HepG2 (cell line): ENCODE measurements at regions not wholly inside any gene's neighbourhood (a gene's known extent, or its start where the extent isn't known, plus 50 kb on each side); places are given as distances from the start of the nearest gene placed in this dataset.

ENCODE experiments used
- ATAC-seq: fragments of 200-7000 bp; cut with Tn5 transposase; 3 replicates; pipeline ENCODE4 v1.9.1; 2020; ENCODE audit warnings: mild to moderate bottlenecking, moderate library complexity
- BruUV-seq: library from RNA; stranded (reverse); fragments of 400-500 nt; replicated peaks from 2 replicates; lab custom pipeline; 2021; lab: Mats Ljungman, UMichigan
- CTCF ChIA-PET: fragments of 300-600 bp; formaldehyde crosslinking; extraction: SDS; loops from one replicate; lab custom pipeline; 2021; ENCODE audit warnings: low total read pairs, inconsistent platforms, low intra/inter-chr PET ratio; lab: Yijun Ruan, JAX
- POLR2A ChIA-PET: fragments of 350-600 bp; sonication (Branson Sonifier 250); formaldehyde crosslinking; loops from one replicate; lab custom pipeline; 2020; ENCODE audit warnings: antibody characterized with exemption, inconsistent platforms; lab: Yijun Ruan, JAX
- DNase-seq: peaks from one replicate; pipeline ENCODE4 v3.0.0-alpha.2; 2015; ENCODE audit warnings: low spot score
- FAIRE-seq: peaks from 3 replicates; lab custom pipeline; 2011; peaks lifted over from hg19 to GRCh38; lab: Jason Lieb, UNC
- H2AFZ ChIP-seq: one replicate; pipeline ENCODE4 v1.6.1; 2011; ENCODE audit warnings: low read length, inconsistent platforms
- H3K27ac ChIP-seq: fragments of 300-600 bp; 3 replicates; pipeline ENCODE4 v1.8.0; 2011; ENCODE audit warnings: mixed run types, mild to moderate bottlenecking, mixed read lengths, low read length, inconsistent platforms; ENCODE audit not compliant: insufficient read depth; ENCODE audit errors: extremely low read length
- H3K27me3 ChIP-seq, 2 experiments: fragments of 200-600 bp in 1 of 2; 2 replicates in 1 of 2; 3 replicates in 1 of 2; pipeline versions ENCODE4 v1.6.0 to v1.8.0; 2011; ENCODE audit warnings: low read length in 2 of 2, mild to moderate bottlenecking in 2 of 2, moderate library complexity in 2 of 2, inconsistent platforms in 1 of 2; ENCODE audit not compliant: insufficient read depth in 2 of 2, control insufficient read depth in 1 of 2
- H3K36me3 ChIP-seq, 2 experiments: fragments of 200-600 bp in 1 of 2; replicated peaks in 1 of 2; 2 replicates in 1 of 2; 3 replicates in 1 of 2; pipeline versions ENCODE4 v1.5.1 to v1.8.0; 2011; ENCODE audit warnings: low read length in 2 of 2, inconsistent platforms in 1 of 2; ENCODE audit not compliant: insufficient read depth in 2 of 2, control insufficient read depth in 1 of 2
- H3K4me1 ChIP-seq: 2 replicates; pipeline ENCODE4 v1.5.1; 2012; ENCODE audit warnings: low read length, inconsistent platforms; ENCODE audit not compliant: insufficient read depth
- H3K4me2 ChIP-seq: 2 replicates; pipeline ENCODE4 v1.6.0; 2011; ENCODE audit warnings: low read depth, low read length, inconsistent platforms
- H3K4me3 ChIP-seq, 3 experiments: fragments of 200-600 bp in 1 of 3; sonication (generic), shearing (Covaris generic) in 1 of 3; replicated peaks in 1 of 3; 2 replicates each; pipeline ENCODE4 v1.5.1; 2011 to 2016; ENCODE audit warnings: low read length in 3 of 3, inconsistent platforms in 2 of 3, low read depth in 2 of 3, mild to moderate bottlenecking in 2 of 3, control low read depth in 1 of 3, mixed read lengths in 1 of 3; ENCODE audit not compliant: insufficient read depth in 1 of 3
- H3K79me2 ChIP-seq: one replicate; pipeline ENCODE4 v1.6.1; 2011; ENCODE audit warnings: low read length, inconsistent platforms; ENCODE audit not compliant: insufficient read depth
- H3K9ac ChIP-seq: 2 replicates; pipeline ENCODE4 v1.6.0; 2011; ENCODE audit warnings: mild to moderate bottlenecking, low read depth, low read length, inconsistent platforms; ENCODE audit not compliant: insufficient read depth
- H3K9me3 ChIP-seq: 2 replicates; pipeline ENCODE4 v1.5.1; 2012; ENCODE audit warnings: mild to moderate bottlenecking, low read length
- H4K20me1 ChIP-seq: 2 replicates; pipeline ENCODE4 v1.6.0; 2011; ENCODE audit warnings: inconsistent platforms, mild to moderate bottlenecking, low read length, moderate library complexity; ENCODE audit not compliant: insufficient read depth
- KAT8 ChIP-seq: IDR thresholded peaks from 2 replicates; pipeline ENCODE4 v1.6.1; 2016; ENCODE audit warnings: missing genetic modification reagents, missing compliant biosample characterization
- KMT2A ChIP-seq: sonication (generic); formaldehyde crosslinking; IDR thresholded peaks from 2 replicates; pipeline ENCODE4 v1.4.0; 2020; ENCODE audit warnings: missing genetic modification reagents
- REXO4 ChIP-seq: sonication (generic); formaldehyde crosslinking; IDR thresholded peaks from 2 replicates; pipeline ENCODE4 v1.8.0; 2022; ENCODE audit warnings: missing genetic modification reagents, mild to moderate bottlenecking, borderline replicate concordance
- ZNF317 ChIP-seq: sonication (generic); formaldehyde crosslinking; IDR thresholded peaks from 2 replicates; pipeline ENCODE4 v1.5.0; 2020; ENCODE audit warnings: mild to moderate bottlenecking, missing genetic modification reagents
- ZNF724P ChIP-seq: sonication (generic); formaldehyde crosslinking; IDR thresholded peaks from 2 replicates; pipeline ENCODE4 v1.8.0; 2022; ENCODE audit warnings: missing genetic modification reagents, borderline replicate concordance
- WGBS: methylation state at CpG from one replicate; pipeline ENCODE4 v1.1.6; 2017; ENCODE audit warnings: low lambda C conversion rate; 5-methylcytosine and 5-hydroxymethylcytosine counted together
- in situ Hi-C: cut with HindIII; loops from 2 replicates; pipeline ENCODE4 v1.10.0; 2017; ENCODE audit warnings: low pct_unique_long_range_greater_than_20kb; ENCODE audit not compliant: extremely low pct_ligation_motif_present
- intact Hi-C: fragments of 100-400 bp; cut with micrococcal nuclease; formaldehyde crosslinking; loops from one replicate; pipeline ENCODE4 v1.10.0; 2022; ENCODE audit not compliant: unreplicated experiment
- TF ChIP-seq, protein P1 (sequence below): IDR thresholded peaks from 2 replicates; pipeline ENCODE4 v1.6.1; 2016; ENCODE audit warnings: missing genetic modification reagents, missing compliant biosample characterization
- TF ChIP-seq, protein P2 (sequence below), 2 experiments: sonication (generic) in 1 of 2; formaldehyde crosslinking in 1 of 2; IDR thresholded peaks; 2 replicates each; pipeline versions ENCODE4 v1.4.0 to v1.6.1; 2018 to 2020; ENCODE audit warnings: missing genetic modification reagents in 2 of 2, borderline replicate concordance in 1 of 2, low read depth in 1 of 2, mild to moderate bottlenecking in 1 of 2, missing biosample characterization in 1 of 2

DNA sequence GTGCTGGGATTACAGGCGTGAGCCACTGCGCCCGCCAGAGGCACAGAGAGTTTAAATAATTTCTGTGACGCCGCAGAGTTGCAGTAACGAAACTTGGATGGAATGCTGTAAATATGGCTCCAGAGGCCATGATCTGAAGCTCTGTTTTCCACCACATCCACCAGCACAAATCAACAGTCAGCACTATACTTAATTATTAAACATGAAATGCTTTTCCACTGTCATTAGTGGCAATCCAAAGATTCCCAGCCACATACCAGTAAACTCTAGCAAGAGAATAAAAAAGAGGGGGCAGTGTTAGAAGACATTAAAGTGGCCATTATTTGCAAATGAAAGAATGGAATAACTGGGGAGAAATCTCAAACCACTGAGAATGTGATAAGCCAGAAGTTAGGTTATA, 242.5 kb downstream of the DIRAS2 start:
- POLR2A ChIA-PET, result no interaction called here
- FAIRE-seq, result no peak
- H3K36me3 ChIP-seq, result no peaks in the 10 kb centered on the region
- DNase-seq, result no peak
- no peaks in the 10 kb centered on the region for H4K20me1 ChIP-seq
- no peak for ATAC-seq
- H3K27me3 ChIP-seq, result no peaks in the 10 kb centered on the region; a peak in 1 of 5 replicates
- no peak overlapping the region for H3K4me3 ChIP-seq
- H3K4me2 ChIP-seq, result no peak overlapping the region
- no peak overlapping the region for H3K9ac ChIP-seq
- TF ChIP-seq ZNF724P, result no peak
- TF ChIP-seq, protein P1, sequence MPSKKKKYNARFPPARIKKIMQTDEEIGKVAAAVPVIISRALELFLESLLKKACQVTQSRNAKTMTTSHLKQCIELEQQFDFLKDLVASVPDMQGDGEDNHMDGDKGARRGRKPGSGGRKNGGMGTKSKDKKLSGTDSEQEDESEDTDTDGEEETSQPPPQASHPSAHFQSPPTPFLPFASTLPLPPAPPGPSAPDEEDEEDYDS (CRISPR knock-in tag), result no peak
- TF ChIP-seq KAT8 (CRISPR knock-in tag), result no peak
- TF ChIP-seq, protein P2, sequence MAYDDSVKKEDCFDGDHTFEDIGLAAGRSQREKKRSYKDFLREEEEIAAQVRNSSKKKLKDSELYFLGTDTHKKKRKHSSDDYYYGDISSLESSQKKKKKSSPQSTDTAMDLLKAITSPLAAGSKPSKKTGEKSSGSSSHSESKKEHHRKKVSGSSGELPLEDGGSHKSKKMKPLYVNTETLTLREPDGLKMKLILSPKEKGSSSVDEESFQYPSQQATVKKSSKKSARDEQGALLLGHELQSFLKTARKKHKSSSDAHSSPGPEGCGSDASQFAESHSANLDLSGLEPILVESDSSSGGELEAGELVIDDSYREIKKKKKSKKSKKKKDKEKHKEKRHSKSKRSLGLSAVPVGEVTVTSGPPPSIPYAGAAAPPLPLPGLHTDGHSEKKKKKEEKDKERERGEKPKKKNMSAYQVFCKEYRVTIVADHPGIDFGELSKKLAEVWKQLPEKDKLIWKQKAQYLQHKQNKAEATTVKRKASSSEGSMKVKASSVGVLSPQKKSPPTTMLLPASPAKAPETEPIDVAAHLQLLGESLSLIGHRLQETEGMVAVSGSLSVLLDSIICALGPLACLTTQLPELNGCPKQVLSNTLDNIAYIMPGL (CRISPR knock-in tag; IDR thresholded peaks at IDR 0.05; ENCODE audit: borderline replicate concordance in 1 of 2, low read depth in 1 of 2), result no peak
- no peak for TF ChIP-seq KMT2A (CRISPR knock-in tag)
- H3K4me1 ChIP-seq, result no peaks in the 10 kb centered on the region
- in situ Hi-C loops (no loop called here), intact Hi-C loops (no loop called here)
- CTCF ChIA-PET, result no interaction called here
- WGBS, result 77% methylated on average over 6 of the region's 6 CpGs
- no TSS peak for BruUV-seq
- no peaks in the 10 kb centered on the region for H3K9me3 ChIP-seq
- H3K79me2 ChIP-seq, result no peaks in the 10 kb centered on the region
- H2AFZ ChIP-seq, result no peak overlapping the region
- no peak overlapping the region for H3K27ac ChIP-seq

DNA sequence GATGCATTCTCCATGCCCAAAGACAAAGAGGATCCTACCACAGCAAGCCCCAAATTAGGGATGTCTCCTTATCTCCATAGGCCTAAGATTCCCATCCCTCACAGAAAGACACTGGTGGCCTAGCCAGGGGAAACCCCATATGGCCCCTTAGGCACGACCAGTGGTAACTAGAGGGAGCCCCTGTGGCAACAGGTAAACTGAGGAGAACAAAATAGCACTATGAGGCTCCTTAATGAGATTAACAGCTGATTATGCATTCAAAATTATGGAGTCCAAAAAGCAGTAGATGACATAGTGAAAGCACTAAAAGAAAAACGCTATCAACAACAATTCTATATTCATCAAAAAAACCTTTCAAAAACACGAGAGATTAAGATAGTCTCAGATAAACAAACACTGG, 234.0 kb downstream of the DIRAS2 start:
- Histone ChIP-seq H3K27ac (no peak overlapping the region), H2AFZ (no peak overlapping the region), H3K4me1 (no peaks in the 10 kb centered on the region), H3K4me2 (no peak overlapping the region), H3K27me3 (no peaks in the 10 kb centered on the region), H3K9ac (no peak overlapping the region), H4K20me1 (no peaks in the 10 kb centered on the region), H3K4me3 (no peak overlapping the region), H3K36me3 (no peaks in the 10 kb centered on the region), H3K79me2 (no peaks in the 10 kb centered on the region), H3K9me3 (peaks cover 6% of the 10 kb centered on the region; the same call in 1 of the 2 replicates)
- FAIRE-seq (no peak), DNase-seq (no peak), ATAC-seq (no peak)
- WGBS, result 3% methylated on average over 3 of the region's 3 CpGs
- in situ Hi-C loops, result no loop called here
- ChIA-PET POLR2A (no interaction called here), CTCF (no interaction called here)
- intact Hi-C loops, result no loop called here
- 0 out of 2 replicates have a peak, but pooled peaks have one; percentile 35 for TF ChIP-seq ZNF317
- no peak for TF ChIP-seq REXO4 (CRISPR knock-in tag)
- BruUV-seq, result no TSS peak
